ENCODE measurements at regions not wholly inside any gene's neighbourhood (a gene's known extent, or its start where the extent isn't known, plus 50 kb on each side); places are given as distances from the start of the nearest gene placed in this dataset.
A peak's percentile ranks its signal among the peaks of the same experiment; 100 is the strongest.

GRCh38 chr10:31147210-31147608, 115.5 kb upstream of the ZNF438 start:
- Histone ChIP-seq H3K27ac (peak overlapping the region in 1 of 5 donors; percentile 30), H3K36me3 (replicated peaks in 1 of 2) (no peaks in the 10 kb centered on the region), H3K4me3 (no peak overlapping the region), H3K9me3 (replicated peaks in 1 of 3) (no peaks in the 10 kb centered on the region), H3K4me1 (replicated peaks in 1 of 2) (peaks cover 1 to 8% of the 10 kb centered on the region in 2 donors), H3K27me3 (no peaks in the 10 kb centered on the region)
- WGBS, 4 donors = 55 to 65% (median 58%) methylated on average over 2 of the region's 2 CpGs
- intact Hi-C loops (cut with DNase I) = no loop called here
- no peak for DNase-seq
- TF ChIP-seq CTCF (IDR thresholded peaks at IDR 0.05) = no peak
- TF ChIP-seq POLR2A (IDR thresholded peaks at IDR 0.05) = no peak

GRCh38 chr10:31148951-31149350, 117.3 kb upstream of the ZNF438 start:
- H3K9me3 ChIP-seq (replicated peaks in 1 of 3) = no peaks in the 10 kb centered on the region
- no peak overlapping the region for H3K4me3 ChIP-seq
- no peaks in the 10 kb centered on the region for H3K27me3 ChIP-seq
- TF ChIP-seq POLR2A (IDR thresholded peaks at IDR 0.05) = no peak
- TF ChIP-seq CTCF (IDR thresholded peaks at IDR 0.05) = no peak
- H3K27ac ChIP-seq = no peak overlapping the region
- no peaks in the 10 kb centered on the region for H3K36me3 ChIP-seq (replicated peaks in 1 of 2)
- WGBS, 4 donors = 79 to 85% (median 83%) methylated on average over 4 of the region's 4 CpGs
- intact Hi-C loops (cut with DNase I) = no loop called here
- H3K4me1 ChIP-seq (replicated peaks in 1 of 2) = peaks cover 7 to 8% of the 10 kb centered on the region in 2 donors
- DNase-seq = no peak

- no peak overlapping the region for H3K4me3 ChIP-seq
- intact Hi-C loops (cut with DNase I) = no loop called here
- no peak overlapping the region for H3K27ac ChIP-seq
- WGBS, 4 donors = 81 to 92% (median 87%) methylated on average over 8 of the region's 8 CpGs
- peaks cover 7 to 8% of the 10 kb centered on the region in 2 donors for H3K4me1 ChIP-seq (replicated peaks in 1 of 2)
- H3K36me3 ChIP-seq (replicated peaks in 1 of 2) = no peaks in the 10 kb centered on the region
- TF ChIP-seq POLR2A (IDR thresholded peaks at IDR 0.05) = no peak
- no peak for TF ChIP-seq CTCF (IDR thresholded peaks at IDR 0.05)
- no peaks in the 10 kb centered on the region for H3K27me3 ChIP-seq
- no peak for DNase-seq
- no peaks in the 10 kb centered on the region for H3K9me3 ChIP-seq (replicated peaks in 1 of 3)
Measured at GRCh38 chr10:31149835-31150512, 118.3 kb upstream of the ZNF438 start.

GRCh38 chr10:31151301-31151700, 119.6 kb upstream of the ZNF438 start:
- 68 to 76% (median 72%) methylated on average over 2 of the region's 2 CpGs for whole genome bisulfite sequencing, 4 donors
- Histone ChIP-seq H3K27me3 (no peaks in the 10 kb centered on the region), H3K4me3 (no peak overlapping the region), H3K4me1 (replicated peaks in 1 of 2) (peaks cover under 1 to 7% of the 10 kb centered on the region in 2 donors), H3K36me3 (replicated peaks in 1 of 2) (no peaks in the 10 kb centered on the region), H3K9me3 (replicated peaks in 1 of 3) (no peaks in the 10 kb centered on the region), H3K27ac (no peak overlapping the region)
- TF ChIP-seq CTCF (IDR thresholded peaks at IDR 0.05) = no peak
- no peak for TF ChIP-seq POLR2A (IDR thresholded peaks at IDR 0.05)
- intact Hi-C loops (cut with DNase I) = no loop called here
- DNase-seq = no peak

Measured in adrenal gland (tissue), 9 donors.